C4-2B (cell line): ENCODE measurements at regions not wholly inside any gene's neighbourhood (a gene's known extent, or its start where the extent isn't known, plus 50 kb on each side); places are given as distances from the start of the nearest gene placed in this dataset.

Experiments used
- ZFX ChIP-seq: fragments of 450-650 bp; IDR thresholded peaks from 2 replicates; pipeline ENCODE4 v1.6.1; 2017
- TF ChIP-seq, protein P1 (sequence below): fragments of 450-650 bp; conservative IDR thresholded peaks from 2 replicates; pipeline ENCODE4 v1.5.1; 2017; ENCODE audit warnings: mild to moderate bottlenecking

DNA sequence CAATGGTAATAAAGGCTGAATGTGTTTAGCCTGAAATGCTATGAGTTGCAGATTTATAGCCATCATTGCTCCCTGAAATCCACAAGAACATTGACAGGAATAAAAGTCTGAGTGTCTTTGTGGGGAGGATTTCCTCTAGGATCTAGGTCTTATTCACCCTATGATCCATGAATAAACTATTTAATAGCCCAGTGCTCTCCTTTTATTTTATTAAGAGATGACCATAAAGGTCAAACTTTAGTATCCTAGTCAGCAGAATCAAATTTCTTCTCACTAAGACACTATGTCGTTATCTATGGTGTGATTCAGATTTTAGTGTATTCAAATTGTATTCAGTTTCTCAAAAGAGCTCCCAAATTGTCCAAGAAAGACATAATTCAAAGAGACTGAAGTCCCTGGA, 67.8 kb upstream of the AKR1E2 start:
- TF ChIP-seq, protein P1, sequence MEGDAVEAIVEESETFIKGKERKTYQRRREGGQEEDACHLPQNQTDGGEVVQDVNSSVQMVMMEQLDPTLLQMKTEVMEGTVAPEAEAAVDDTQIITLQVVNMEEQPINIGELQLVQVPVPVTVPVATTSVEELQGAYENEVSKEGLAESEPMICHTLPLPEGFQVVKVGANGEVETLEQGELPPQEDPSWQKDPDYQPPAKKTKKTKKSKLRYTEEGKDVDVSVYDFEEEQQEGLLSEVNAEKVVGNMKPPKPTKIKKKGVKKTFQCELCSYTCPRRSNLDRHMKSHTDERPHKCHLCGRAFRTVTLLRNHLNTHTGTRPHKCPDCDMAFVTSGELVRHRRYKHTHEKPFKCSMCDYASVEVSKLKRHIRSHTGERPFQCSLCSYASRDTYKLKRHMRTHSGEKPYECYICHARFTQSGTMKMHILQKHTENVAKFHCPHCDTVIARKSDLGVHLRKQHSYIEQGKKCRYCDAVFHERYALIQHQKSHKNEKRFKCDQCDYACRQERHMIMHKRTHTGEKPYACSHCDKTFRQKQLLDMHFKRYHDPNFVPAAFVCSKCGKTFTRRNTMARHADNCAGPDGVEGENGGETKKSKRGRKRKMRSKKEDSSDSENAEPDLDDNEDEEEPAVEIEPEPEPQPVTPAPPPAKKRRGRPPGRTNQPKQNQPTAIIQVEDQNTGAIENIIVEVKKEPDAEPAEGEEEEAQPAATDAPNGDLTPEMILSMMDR: no peak
- no peak for TF ChIP-seq ZFX
